ENCODE measurements at regions not wholly inside any gene's neighbourhood (a gene's known extent, or its start where the extent isn't known, plus 50 kb on each side); places are given as distances from the start of the nearest gene placed in this dataset.

DNA sequence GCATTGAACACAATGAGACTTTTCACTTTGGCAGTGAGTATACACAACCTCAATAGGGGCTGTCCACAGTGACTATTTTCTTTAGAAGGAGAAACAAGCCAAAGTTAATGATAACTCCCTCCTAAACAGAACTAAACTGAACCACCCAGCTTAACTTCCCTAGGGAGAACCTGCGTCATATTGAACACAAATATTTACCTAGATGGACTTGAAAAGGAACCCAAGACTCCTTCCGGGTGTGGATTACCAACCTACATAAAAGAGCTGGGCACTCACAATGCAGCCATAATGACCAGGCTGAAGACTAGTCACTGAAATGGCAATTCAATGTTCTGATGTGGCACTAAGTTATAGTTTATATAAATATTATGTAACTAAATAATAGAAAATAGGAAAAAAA lies 160.6 kb downstream of the IBTK start:
- intact Hi-C loops (cut with DNase I; ENCODE audit: low total_unique reads): no loop called here
- Histone ChIP-seq H3K36me3 (ENCODE audit: low read depth, missing control alignments) (no peaks in the 10 kb centered on the region), H3K4me3 (no peak overlapping the region), H3K27me3 (no peaks in the 10 kb centered on the region), H3K9me3 (no peaks in the 10 kb centered on the region), H3K27ac (no peak overlapping the region), H3K4me1 (no peaks in the 10 kb centered on the region)
- no peak for DNase-seq
- TF ChIP-seq CTCF (IDR thresholded peaks at IDR 0.05) (no peak), POLR2A (IDR thresholded peaks at IDR 0.05) (no peak)
- 76 to 77% methylated on average over 2 of the region's 2 CpGs for whole genome bisulfite sequencing, 2 donors

GRCh38 chr6:82085701-82086100 lies 161.8 kb downstream of the IBTK start:
- intact Hi-C loops (cut with DNase I; ENCODE audit: low total_unique reads): no loop called here
- Histone ChIP-seq H3K4me1 (no peaks in the 10 kb centered on the region), H3K9me3 (no peaks in the 10 kb centered on the region), H3K4me3 (no peak overlapping the region), H3K27ac (no peak overlapping the region), H3K36me3 (ENCODE audit: low read depth, missing control alignments) (no peaks in the 10 kb centered on the region), H3K27me3 (no peaks in the 10 kb centered on the region)
- no peak for TF ChIP-seq POLR2A (IDR thresholded peaks at IDR 0.05)
- TF ChIP-seq CTCF (IDR thresholded peaks at IDR 0.05): no peak
- 81 to 90% methylated on average over 5 of the region's 5 CpGs for WGBS, 2 donors
- DNase-seq: no peak

DNA sequence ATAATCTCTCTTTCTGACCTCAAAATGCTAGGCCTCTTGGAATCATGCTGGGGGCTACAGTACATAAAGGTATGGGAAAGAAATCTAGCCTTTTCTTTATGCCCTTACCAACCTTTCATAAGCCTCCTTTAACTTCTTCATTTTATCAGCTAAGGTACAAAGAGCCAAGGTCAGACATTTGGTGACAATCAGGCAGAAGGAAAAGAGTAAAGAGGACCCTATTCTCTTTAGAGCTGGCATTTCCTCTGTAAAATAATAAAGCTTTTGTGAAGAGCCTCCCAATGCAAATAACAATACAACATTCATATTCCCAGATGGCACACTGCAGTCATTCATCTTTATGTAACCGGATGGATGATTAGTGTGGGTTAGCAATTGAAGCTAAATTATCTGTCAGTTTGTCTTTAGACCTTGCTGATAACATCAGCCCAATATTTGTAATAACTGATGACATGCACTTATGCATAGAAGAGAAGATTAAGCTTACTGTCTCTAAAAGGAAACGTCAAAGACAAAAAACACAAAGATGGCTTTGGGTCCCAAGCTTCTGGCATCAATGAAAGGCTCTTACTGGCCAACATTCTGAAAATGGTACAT lies 163.1 kb downstream of the IBTK start:
- no peaks in the 10 kb centered on the region for H3K36me3 ChIP-seq (ENCODE audit: low read depth, missing control alignments)
- no peaks in the 10 kb centered on the region for H3K4me1 ChIP-seq
- WGBS, 2 donors: 63 to 65% methylated on average over 2 of the region's 2 CpGs
- intact Hi-C loops (cut with DNase I; ENCODE audit: low total_unique reads): no loop called here
- H3K27me3 ChIP-seq: no peaks in the 10 kb centered on the region
- no peak for DNase-seq
- no peak overlapping the region for H3K27ac ChIP-seq
- H3K4me3 ChIP-seq: no peak overlapping the region
- TF ChIP-seq POLR2A (IDR thresholded peaks at IDR 0.05) (no peak), CTCF (IDR thresholded peaks at IDR 0.05) (no peak)
- no peaks in the 10 kb centered on the region for H3K9me3 ChIP-seq

DNA sequence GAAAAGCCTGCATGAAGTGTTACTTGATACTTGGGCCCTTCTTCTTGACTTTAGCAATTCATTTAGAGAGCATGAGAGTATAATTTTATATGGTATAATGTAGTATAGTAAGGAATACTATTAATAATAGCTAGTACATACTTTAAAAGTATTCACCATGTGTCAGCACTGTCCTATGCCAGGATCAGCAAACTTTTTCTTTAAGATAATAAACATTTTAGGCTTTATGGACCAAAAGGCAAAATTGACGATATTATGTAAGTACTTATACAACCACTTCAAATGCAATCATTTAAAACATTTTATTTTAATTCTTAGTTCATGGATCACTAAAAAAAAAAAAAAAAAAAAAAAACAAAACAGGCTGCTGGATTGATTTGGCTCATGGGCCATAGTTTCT lies 163.9 kb downstream of the IBTK start:
- Histone ChIP-seq H3K9me3 (no peaks in the 10 kb centered on the region), H3K4me3 (no peak overlapping the region), H3K27me3 (no peaks in the 10 kb centered on the region), H3K4me1 (no peaks in the 10 kb centered on the region), H3K27ac (no peak overlapping the region), H3K36me3 (ENCODE audit: low read depth, missing control alignments) (no peaks in the 10 kb centered on the region)
- WGBS, 2 donors: 88 to 98% methylated on average over 1 of the region's 1 CpG
- TF ChIP-seq POLR2A (IDR thresholded peaks at IDR 0.05) (no peak), CTCF (IDR thresholded peaks at IDR 0.05) (no peak)
- intact Hi-C loops (cut with DNase I; ENCODE audit: low total_unique reads): no loop called here
- no peak for DNase-seq

DNA sequence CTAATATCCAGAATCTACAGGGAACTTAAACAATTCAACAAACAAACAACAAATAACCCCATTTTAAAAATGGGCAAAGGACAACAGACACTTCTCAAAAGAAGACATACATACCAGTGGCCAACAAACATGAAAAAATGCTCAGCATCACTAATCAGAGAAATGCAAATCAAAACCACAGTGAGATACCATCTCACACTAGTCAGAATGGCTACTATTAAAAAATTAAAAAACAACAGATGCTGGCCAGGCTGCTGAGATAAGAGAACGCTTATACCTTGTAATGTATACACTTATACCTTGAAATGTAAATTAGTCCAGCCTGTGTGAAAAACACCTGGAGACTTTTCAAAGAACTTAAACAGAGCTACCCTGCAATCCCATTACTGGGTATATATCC lies 166.8 kb downstream of the IBTK start:
- DNase-seq: no peak
- Histone ChIP-seq H3K36me3 (ENCODE audit: low read depth, missing control alignments) (no peaks in the 10 kb centered on the region), H3K27ac (no peak overlapping the region), H3K27me3 (no peaks in the 10 kb centered on the region), H3K4me3 (no peak overlapping the region), H3K9me3 (no peaks in the 10 kb centered on the region), H3K4me1 (no peaks in the 10 kb centered on the region)
- WGBS, 2 donors: 77 to 85% methylated on average over 1 of the region's 1 CpG
- intact Hi-C loops (cut with DNase I; ENCODE audit: low total_unique reads): no loop called here
- no peak for TF ChIP-seq POLR2A (IDR thresholded peaks at IDR 0.05)
- no peak for TF ChIP-seq CTCF (IDR thresholded peaks at IDR 0.05)
